ENCODE measurements at regions not wholly inside any gene's neighbourhood (a gene's known extent, or its start where the extent isn't known, plus 50 kb on each side); places are given as distances from the start of the nearest gene placed in this dataset.
"Not testable (repeated sequence)": the region's sequence is repeated elsewhere in the genome, so short reads cannot be mapped to it uniquely, and the experiment has no call there.

GRCh38 chr1:148371551-148371994, 111.5 kb downstream of the PPIAL4G start:
- H3K27ac ChIP-seq (ENCODE audit: low read depth in 1 of 2, low read length in 2 of 2): not testable (repeated sequence)
- peak; percentile 71 for DNase-seq (ENCODE audit: low spot score)

GRCh38 chr1:148370661-148371060, 112.4 kb downstream of the PPIAL4G start:
- 75% methylated on average over 5 of the region's 5 CpGs for WGBS
- not testable (repeated sequence) for H3K27me3 ChIP-seq (ENCODE audit: control insufficient read depth in 4 of 4, insufficient read depth in 4 of 4, low read length in 3 of 4); H3K9ac ChIP-seq (ENCODE audit: low read depth in 1 of 2, low read length in 2 of 2); H3K4me3 ChIP-seq (ENCODE audit: low read depth in 1 of 3, low read length in 3 of 3); H3K9me3 ChIP-seq (ENCODE audit: control insufficient read depth in 4 of 4, low read length in 3 of 4); H3K27ac ChIP-seq (ENCODE audit: low read depth in 1 of 2, low read length in 2 of 2); H3K4me1 ChIP-seq (ENCODE audit: control insufficient read depth in 4 of 4, insufficient read depth in 4 of 4, low read length in 3 of 4); H3K36me3 ChIP-seq (ENCODE audit: control insufficient read depth in 4 of 4, insufficient read depth in 3 of 4, low read depth in 1 of 4, low read length in 3 of 4); DNase-seq (ENCODE audit: low spot score)

More at GRCh38 chr1:148371551-148371994, 111.5 kb downstream of the PPIAL4G start:
- H3K9ac ChIP-seq (ENCODE audit: low read depth in 1 of 2, low read length in 2 of 2); H3K36me3 ChIP-seq (ENCODE audit: control insufficient read depth in 4 of 4, insufficient read depth in 3 of 4, low read depth in 1 of 4, low read length in 3 of 4); H3K9me3 ChIP-seq (ENCODE audit: control insufficient read depth in 4 of 4, low read length in 3 of 4); H3K4me3 ChIP-seq (ENCODE audit: low read depth in 1 of 3, low read length in 3 of 3); H3K27me3 ChIP-seq (ENCODE audit: control insufficient read depth in 4 of 4, insufficient read depth in 4 of 4, low read length in 3 of 4); H3K4me1 ChIP-seq (ENCODE audit: control insufficient read depth in 4 of 4, insufficient read depth in 4 of 4, low read length in 3 of 4): not testable (repeated sequence)
- WGBS: 11% methylated on average over 4 of the region's 4 CpGs
- TF ChIP-seq RXRA (IDR thresholded peaks at IDR 0.05): peak in 1 of 2 donors; percentile 23
- TF ChIP-seq, protein P1, sequence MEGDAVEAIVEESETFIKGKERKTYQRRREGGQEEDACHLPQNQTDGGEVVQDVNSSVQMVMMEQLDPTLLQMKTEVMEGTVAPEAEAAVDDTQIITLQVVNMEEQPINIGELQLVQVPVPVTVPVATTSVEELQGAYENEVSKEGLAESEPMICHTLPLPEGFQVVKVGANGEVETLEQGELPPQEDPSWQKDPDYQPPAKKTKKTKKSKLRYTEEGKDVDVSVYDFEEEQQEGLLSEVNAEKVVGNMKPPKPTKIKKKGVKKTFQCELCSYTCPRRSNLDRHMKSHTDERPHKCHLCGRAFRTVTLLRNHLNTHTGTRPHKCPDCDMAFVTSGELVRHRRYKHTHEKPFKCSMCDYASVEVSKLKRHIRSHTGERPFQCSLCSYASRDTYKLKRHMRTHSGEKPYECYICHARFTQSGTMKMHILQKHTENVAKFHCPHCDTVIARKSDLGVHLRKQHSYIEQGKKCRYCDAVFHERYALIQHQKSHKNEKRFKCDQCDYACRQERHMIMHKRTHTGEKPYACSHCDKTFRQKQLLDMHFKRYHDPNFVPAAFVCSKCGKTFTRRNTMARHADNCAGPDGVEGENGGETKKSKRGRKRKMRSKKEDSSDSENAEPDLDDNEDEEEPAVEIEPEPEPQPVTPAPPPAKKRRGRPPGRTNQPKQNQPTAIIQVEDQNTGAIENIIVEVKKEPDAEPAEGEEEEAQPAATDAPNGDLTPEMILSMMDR (IDR thresholded peaks at IDR 0.05; ENCODE audit: low read depth, low read length, missing input control): peak; percentile 66
- peak; percentile 89 to 90 for TF ChIP-seq RAD21 (IDR thresholded peaks at IDR 0.05)

DNA sequence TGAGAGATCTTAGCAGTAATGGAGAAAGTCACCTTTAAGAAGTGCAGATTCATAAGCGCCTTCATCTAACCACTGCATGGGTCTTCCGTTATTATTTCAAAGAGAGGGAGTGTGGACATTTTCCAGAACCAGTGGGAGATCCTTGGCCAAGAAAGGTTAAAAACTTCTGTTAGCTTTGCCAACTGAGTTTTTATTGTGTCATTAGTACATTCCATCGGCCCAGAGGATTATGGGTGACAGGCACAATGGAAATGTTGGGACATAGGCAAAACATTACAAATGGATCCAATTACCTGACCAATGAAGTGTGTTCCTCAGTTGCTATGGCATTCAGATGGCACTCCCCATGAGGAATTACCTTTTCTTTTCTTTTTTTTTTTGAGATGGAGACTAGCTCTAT, 115.5 kb downstream of the PPIAL4G start:
- DNase-seq (ENCODE audit: low spot score): no peak
- H3K27ac ChIP-seq (ENCODE audit: low read depth in 1 of 2, low read length in 2 of 2): no peak overlapping the region
- no peaks in the 10 kb centered on the region for H3K27me3 ChIP-seq (ENCODE audit: control insufficient read depth in 4 of 4, insufficient read depth in 4 of 4, low read length in 3 of 4)
- no peak for TF ChIP-seq JUND (IDR thresholded peaks at IDR 0.05)
- no peaks in the 10 kb centered on the region for H3K4me1 ChIP-seq (ENCODE audit: control insufficient read depth in 4 of 4, insufficient read depth in 4 of 4, low read length in 3 of 4)
- 91% methylated on average over 3 of the region's 3 CpGs for WGBS
- H3K9ac ChIP-seq (ENCODE audit: low read depth in 1 of 2, low read length in 2 of 2): no peak overlapping the region
- H3K36me3 ChIP-seq (ENCODE audit: control insufficient read depth in 4 of 4, insufficient read depth in 3 of 4, low read depth in 1 of 4, low read length in 3 of 4): no peaks in the 10 kb centered on the region
- H3K9me3 ChIP-seq (ENCODE audit: control insufficient read depth in 4 of 4, low read length in 3 of 4): peaks cover 0 to 3% (median 0%) of the 10 kb centered on the region in 4 donors
- H3K4me3 ChIP-seq (ENCODE audit: low read depth in 1 of 3, low read length in 3 of 3): no peak overlapping the region

DNA sequence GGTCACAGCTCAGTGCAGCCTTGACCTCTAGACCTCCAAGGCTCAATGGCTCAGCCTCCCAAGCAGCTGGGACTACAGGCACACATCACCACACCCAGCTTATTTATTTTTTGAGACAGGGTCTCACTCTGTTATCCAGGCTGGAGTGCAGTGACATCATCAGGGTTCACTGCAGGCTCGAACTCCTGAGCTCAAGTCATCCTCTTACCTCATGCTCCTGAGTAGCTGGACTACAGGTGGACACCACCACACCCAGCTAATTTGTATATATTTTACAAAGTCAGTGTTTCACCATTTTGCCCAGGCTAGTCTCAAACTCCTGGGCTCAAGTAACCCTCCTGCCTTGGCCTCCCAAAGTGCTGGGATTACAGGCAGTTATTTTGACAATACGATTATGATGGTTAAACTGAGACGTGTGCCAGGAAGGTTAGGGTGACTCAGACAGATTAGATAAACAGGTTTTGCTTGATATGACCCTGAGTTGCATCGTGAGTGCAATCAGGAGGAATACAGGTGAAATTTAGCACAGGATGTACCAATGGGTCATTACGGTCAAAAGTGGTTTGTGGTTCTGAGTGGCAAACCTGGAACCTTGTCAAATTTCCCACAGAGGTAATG, 116.9 kb downstream of the PPIAL4G start:
- H3K4me1 ChIP-seq (ENCODE audit: control insufficient read depth in 4 of 4, insufficient read depth in 4 of 4, low read length in 3 of 4); H3K4me3 ChIP-seq (ENCODE audit: low read depth in 1 of 3, low read length in 3 of 3); H3K9me3 ChIP-seq (ENCODE audit: control insufficient read depth in 4 of 4, low read length in 3 of 4); H3K9ac ChIP-seq (ENCODE audit: low read depth in 1 of 2, low read length in 2 of 2); H3K27ac ChIP-seq (ENCODE audit: low read depth in 1 of 2, low read length in 2 of 2); DNase-seq (ENCODE audit: low spot score); H3K27me3 ChIP-seq (ENCODE audit: control insufficient read depth in 4 of 4, insufficient read depth in 4 of 4, low read length in 3 of 4); H3K36me3 ChIP-seq (ENCODE audit: control insufficient read depth in 4 of 4, insufficient read depth in 3 of 4, low read depth in 1 of 4, low read length in 3 of 4): not testable (repeated sequence)
- WGBS: 72% methylated on average over 5 of the region's 5 CpGs

DNA sequence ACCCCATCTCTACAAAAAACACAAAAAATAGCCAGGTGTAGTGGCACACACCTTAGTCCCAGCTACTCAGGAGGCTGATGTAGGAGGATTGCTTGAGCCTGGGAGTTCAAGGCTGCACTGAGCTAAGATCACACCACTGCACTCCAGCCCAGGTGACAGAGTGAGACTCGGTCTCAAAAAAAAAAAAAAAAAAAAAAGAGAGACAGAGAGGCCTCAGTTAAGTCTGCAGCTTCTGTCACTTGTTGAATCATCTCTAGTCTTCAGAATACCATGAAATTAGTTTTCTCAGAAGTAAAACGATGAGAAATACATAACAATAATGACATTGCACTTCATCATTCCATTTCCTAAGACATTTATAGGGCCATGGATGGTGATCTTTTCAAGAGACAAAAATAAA, 118.0 kb downstream of the PPIAL4G start:
- H3K4me1 ChIP-seq (ENCODE audit: control insufficient read depth in 4 of 4, insufficient read depth in 4 of 4, low read length in 3 of 4); H3K9ac ChIP-seq (ENCODE audit: low read depth in 1 of 2, low read length in 2 of 2); H3K27me3 ChIP-seq (ENCODE audit: control insufficient read depth in 4 of 4, insufficient read depth in 4 of 4, low read length in 3 of 4); H3K4me3 ChIP-seq (ENCODE audit: low read depth in 1 of 3, low read length in 3 of 3); H3K36me3 ChIP-seq (ENCODE audit: control insufficient read depth in 4 of 4, insufficient read depth in 3 of 4, low read depth in 1 of 4, low read length in 3 of 4); H3K9me3 ChIP-seq (ENCODE audit: control insufficient read depth in 4 of 4, low read length in 3 of 4); DNase-seq (ENCODE audit: low spot score); H3K27ac ChIP-seq (ENCODE audit: low read depth in 1 of 2, low read length in 2 of 2): not testable (repeated sequence)
- WGBS: 79% methylated on average over 2 of the region's 2 CpGs

- H3K4me1 ChIP-seq (ENCODE audit: control insufficient read depth in 4 of 4, insufficient read depth in 4 of 4, low read length in 3 of 4); DNase-seq (ENCODE audit: low spot score): not testable (repeated sequence)
- WGBS: 84% methylated on average over 3 of the region's 3 CpGs
Observed at GRCh38 chr1:148363979-148364378, 119.1 kb downstream of the PPIAL4G start.

More at GRCh38 chr1:148363979-148364378, 119.1 kb downstream of the PPIAL4G start:
- H3K9ac ChIP-seq (ENCODE audit: low read depth in 1 of 2, low read length in 2 of 2); H3K36me3 ChIP-seq (ENCODE audit: control insufficient read depth in 4 of 4, insufficient read depth in 3 of 4, low read depth in 1 of 4, low read length in 3 of 4); H3K27ac ChIP-seq (ENCODE audit: low read depth in 1 of 2, low read length in 2 of 2); H3K9me3 ChIP-seq (ENCODE audit: control insufficient read depth in 4 of 4, low read length in 3 of 4); H3K4me3 ChIP-seq (ENCODE audit: low read depth in 1 of 3, low read length in 3 of 3); H3K27me3 ChIP-seq (ENCODE audit: control insufficient read depth in 4 of 4, insufficient read depth in 4 of 4, low read length in 3 of 4): not testable (repeated sequence)

Data from liver (tissue), 8 donors.